ENCODE measurements at regions not wholly inside any gene's neighbourhood (a gene's known extent, or its start where the extent isn't known, plus 50 kb on each side); places are given as distances from the start of the nearest gene placed in this dataset.

DNA sequence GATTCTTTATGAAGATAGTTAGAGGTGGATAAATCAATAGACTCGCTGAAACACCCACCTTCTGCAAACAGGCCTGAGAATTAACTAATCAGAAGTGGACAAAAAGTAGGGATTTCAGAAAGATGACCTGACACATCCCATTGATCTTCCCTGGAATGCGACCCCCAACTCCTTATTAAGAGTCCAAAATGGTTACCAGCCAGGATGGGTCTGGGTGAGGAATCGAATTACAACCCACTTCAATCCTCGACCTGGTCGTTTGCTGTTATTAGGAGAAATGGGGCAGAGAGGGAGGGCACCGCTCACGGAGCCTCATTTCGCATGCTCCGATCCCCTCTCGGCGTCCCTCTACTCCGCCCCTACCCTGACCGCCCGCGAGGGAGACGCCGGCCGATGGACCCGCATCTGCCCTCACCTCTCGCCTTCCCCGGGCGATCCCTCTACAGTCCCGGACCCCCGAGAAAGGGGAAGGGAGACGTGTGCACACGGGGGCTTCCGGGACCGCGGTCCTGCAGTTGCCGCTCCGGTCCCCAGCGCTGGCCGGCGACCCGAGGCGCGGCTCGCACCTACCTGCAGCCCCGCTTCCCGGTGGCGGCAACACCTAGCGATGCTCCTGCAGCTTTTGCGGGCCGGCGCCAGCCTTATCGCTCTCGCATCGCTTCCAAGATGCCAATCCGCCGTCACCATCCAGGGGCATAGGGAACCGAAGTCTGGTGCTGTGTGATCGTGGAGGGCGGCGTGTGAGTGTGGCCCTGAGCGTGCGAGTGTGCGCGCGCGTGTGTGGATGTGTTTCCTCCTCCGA, 69.3 kb upstream of the USP15 start (continued):
- TF ChIP-seq, protein P1, sequence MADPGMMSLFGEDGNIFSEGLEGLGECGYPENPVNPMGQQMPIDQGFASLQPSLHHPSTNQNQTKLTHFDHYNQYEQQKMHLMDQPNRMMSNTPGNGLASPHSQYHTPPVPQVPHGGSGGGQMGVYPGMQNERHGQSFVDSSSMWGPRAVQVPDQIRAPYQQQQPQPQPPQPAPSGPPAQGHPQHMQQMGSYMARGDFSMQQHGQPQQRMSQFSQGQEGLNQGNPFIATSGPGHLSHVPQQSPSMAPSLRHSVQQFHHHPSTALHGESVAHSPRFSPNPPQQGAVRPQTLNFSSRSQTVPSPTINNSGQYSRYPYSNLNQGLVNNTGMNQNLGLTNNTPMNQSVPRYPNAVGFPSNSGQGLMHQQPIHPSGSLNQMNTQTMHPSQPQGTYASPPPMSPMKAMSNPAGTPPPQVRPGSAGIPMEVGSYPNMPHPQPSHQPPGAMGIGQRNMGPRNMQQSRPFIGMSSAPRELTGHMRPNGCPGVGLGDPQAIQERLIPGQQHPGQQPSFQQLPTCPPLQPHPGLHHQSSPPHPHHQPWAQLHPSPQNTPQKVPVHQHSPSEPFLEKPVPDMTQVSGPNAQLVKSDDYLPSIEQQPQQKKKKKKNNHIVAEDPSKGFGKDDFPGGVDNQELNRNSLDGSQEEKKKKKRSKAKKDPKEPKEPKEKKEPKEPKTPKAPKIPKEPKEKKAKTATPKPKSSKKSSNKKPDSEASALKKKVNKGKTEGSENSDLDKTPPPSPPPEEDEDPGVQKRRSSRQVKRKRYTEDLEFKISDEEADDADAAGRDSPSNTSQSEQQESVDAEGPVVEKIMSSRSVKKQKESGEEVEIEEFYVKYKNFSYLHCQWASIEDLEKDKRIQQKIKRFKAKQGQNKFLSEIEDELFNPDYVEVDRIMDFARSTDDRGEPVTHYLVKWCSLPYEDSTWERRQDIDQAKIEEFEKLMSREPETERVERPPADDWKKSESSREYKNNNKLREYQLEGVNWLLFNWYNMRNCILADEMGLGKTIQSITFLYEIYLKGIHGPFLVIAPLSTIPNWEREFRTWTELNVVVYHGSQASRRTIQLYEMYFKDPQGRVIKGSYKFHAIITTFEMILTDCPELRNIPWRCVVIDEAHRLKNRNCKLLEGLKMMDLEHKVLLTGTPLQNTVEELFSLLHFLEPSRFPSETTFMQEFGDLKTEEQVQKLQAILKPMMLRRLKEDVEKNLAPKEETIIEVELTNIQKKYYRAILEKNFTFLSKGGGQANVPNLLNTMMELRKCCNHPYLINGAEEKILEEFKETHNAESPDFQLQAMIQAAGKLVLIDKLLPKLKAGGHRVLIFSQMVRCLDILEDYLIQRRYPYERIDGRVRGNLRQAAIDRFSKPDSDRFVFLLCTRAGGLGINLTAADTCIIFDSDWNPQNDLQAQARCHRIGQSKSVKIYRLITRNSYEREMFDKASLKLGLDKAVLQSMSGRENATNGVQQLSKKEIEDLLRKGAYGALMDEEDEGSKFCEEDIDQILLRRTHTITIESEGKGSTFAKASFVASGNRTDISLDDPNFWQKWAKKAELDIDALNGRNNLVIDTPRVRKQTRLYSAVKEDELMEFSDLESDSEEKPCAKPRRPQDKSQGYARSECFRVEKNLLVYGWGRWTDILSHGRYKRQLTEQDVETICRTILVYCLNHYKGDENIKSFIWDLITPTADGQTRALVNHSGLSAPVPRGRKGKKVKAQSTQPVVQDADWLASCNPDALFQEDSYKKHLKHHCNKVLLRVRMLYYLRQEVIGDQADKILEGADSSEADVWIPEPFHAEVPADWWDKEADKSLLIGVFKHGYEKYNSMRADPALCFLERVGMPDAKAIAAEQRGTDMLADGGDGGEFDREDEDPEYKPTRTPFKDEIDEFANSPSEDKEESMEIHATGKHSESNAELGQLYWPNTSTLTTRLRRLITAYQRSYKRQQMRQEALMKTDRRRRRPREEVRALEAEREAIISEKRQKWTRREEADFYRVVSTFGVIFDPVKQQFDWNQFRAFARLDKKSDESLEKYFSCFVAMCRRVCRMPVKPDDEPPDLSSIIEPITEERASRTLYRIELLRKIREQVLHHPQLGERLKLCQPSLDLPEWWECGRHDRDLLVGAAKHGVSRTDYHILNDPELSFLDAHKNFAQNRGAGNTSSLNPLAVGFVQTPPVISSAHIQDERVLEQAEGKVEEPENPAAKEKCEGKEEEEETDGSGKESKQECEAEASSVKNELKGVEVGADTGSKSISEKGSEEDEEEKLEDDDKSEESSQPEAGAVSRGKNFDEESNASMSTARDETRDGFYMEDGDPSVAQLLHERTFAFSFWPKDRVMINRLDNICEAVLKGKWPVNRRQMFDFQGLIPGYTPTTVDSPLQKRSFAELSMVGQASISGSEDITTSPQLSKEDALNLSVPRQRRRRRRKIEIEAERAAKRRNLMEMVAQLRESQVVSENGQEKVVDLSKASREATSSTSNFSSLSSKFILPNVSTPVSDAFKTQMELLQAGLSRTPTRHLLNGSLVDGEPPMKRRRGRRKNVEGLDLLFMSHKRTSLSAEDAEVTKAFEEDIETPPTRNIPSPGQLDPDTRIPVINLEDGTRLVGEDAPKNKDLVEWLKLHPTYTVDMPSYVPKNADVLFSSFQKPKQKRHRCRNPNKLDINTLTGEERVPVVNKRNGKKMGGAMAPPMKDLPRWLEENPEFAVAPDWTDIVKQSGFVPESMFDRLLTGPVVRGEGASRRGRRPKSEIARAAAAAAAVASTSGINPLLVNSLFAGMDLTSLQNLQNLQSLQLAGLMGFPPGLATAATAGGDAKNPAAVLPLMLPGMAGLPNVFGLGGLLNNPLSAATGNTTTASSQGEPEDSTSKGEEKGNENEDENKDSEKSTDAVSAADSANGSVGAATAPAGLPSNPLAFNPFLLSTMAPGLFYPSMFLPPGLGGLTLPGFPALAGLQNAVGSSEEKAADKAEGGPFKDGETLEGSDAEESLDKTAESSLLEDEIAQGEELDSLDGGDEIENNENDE (IDR thresholded peaks at IDR 0.05; ENCODE audit: insufficient replicate concordance, low read length) = no peak
- TF ChIP-seq RBBP5 (IDR thresholded peaks at IDR 0.05; ENCODE audit: borderline replicate concordance, low read depth, low read length) (peak; percentile 81; the same call in 1 of the 2 replicates), SP1 (IDR thresholded peaks at IDR 0.05; ENCODE audit: low read depth, low read length) (no peak), MAX (IDR thresholded peaks at IDR 0.05) (peak; percentile 6; the same call in 1 of the 2 replicates), GTF2F1 (IDR thresholded peaks at IDR 0.05; ENCODE audit: borderline replicate concordance, low read depth, low read length) (no peak), KDM5A (IDR thresholded peaks at IDR 0.05; ENCODE audit: low read length) (no peak), BCL11A (IDR thresholded peaks at IDR 0.05; ENCODE audit: low read depth in 2 of 2, low read length in 2 of 2) (no peak), CBX5 (IDR thresholded peaks at IDR 0.05; ENCODE audit: low read depth, low read length) (no peak), CHD1 (IDR thresholded peaks at IDR 0.05; ENCODE audit: low read depth, low read length) (no peak), BRCA1 (IDR thresholded peaks at IDR 0.05; ENCODE audit: low read depth, low read length) (no peak), YY1 (IDR thresholded peaks at IDR 0.05; ENCODE audit: low read depth, low read length) (0 out of 2 replicates have a peak, but pooled peaks have one; percentile 20)
